GM10266 (cell line): ENCODE measurements at regions not wholly inside any gene's neighbourhood (a gene's known extent, or its start where the extent isn't known, plus 50 kb on each side); places are given as distances from the start of the nearest gene placed in this dataset.

ENCODE experiments used
- DNase-seq: peaks from one replicate; pipeline ENCODE4 v3.0.0; 2012; ENCODE audit errors: extremely low spot score
- CTCF ChIP-seq: IDR thresholded peaks from 2 replicates; pipeline ENCODE4 v1.5.1; 2012; ENCODE audit warnings: mild to moderate bottlenecking, low read depth; ENCODE audit not compliant: control insufficient read depth, insufficient read depth; ENCODE audit errors: missing control alignments

GRCh38 chr17:72413077-72414031 lies 292.5 kb downstream of the SOX9 start:
- no peak for TF ChIP-seq CTCF
- DNase-seq = no peak

GRCh38 chr17:72414032-72414396 lies 293.2 kb downstream of the SOX9 start:
- TF ChIP-seq CTCF = no peak
- no peak for DNase-seq

GRCh38 chr17:72414967-72415853 lies 294.4 kb downstream of the SOX9 start:
- DNase-seq = no peak
- no peak for TF ChIP-seq CTCF

- no peak for DNase-seq
- TF ChIP-seq CTCF = no peak
Measured at GRCh38 chr17:72416054-72416675, 295.3 kb downstream of the SOX9 start.

- no peak for TF ChIP-seq CTCF
- no peak for DNase-seq
Measured at GRCh38 chr17:72416905-72417304, 296.1 kb downstream of the SOX9 start.

GRCh38 chr17:72417627-72418026 lies 296.8 kb downstream of the SOX9 start:
- DNase-seq = no peak
- TF ChIP-seq CTCF = no peak
